H1 (cell line): ENCODE measurements at regions not wholly inside any gene's neighbourhood (a gene's known extent, or its start where the extent isn't known, plus 50 kb on each side); places are given as distances from the start of the nearest gene placed in this dataset.

Experiments
- CTCF ChIA-PET: fragments of 300-600 bp; sonication (Branson Sonifier 250); formaldehyde crosslinking; loops from one replicate; lab custom pipeline; 2021; ENCODE audit not compliant: partially characterized antibody; lab: Charles Lee
- POLR2A ChIA-PET: fragments of 300-600 bp; sonication (Branson Sonifier 250); formaldehyde crosslinking; loops from one replicate; lab custom pipeline; 2021; ENCODE audit warnings: inconsistent platforms; ENCODE audit not compliant: partially characterized antibody; lab: Charles Lee
- DNase-seq, 2 experiments: peaks; one replicate each; pipeline versions ENCODE4 v3.0.0 to v3.0.0-alpha.2; 2010 to 2022; ENCODE audit warnings: low spot score in 2 of 2, low read depth in 1 of 2, mixed read lengths in 1 of 2
- FAIRE-seq: peaks from 2 replicates; lab custom pipeline; 2011; peaks lifted over from hg19 to GRCh38; lab: Jason Lieb, UNC
- H2AFZ ChIP-seq: 2 replicates; pipeline ENCODE4 v1.8.1; 2012; ENCODE audit warnings: low read length, inconsistent platforms
- H2AK5ac ChIP-seq: 2 replicates; pipeline ENCODE4 v1.6.1; 2013; ENCODE audit warnings: low read depth, low read length
- H2BK120ac ChIP-seq: replicated peaks from 2 replicates; pipeline ENCODE3; 2013; ENCODE audit warnings: low read depth, low read length, inconsistent platforms
- H2BK12ac ChIP-seq: 2 replicates; pipeline ENCODE4 v1.6.1; 2013; ENCODE audit warnings: low read depth, low read length
- H2BK15ac ChIP-seq: 2 replicates; pipeline ENCODE4 v1.6.1; 2013; ENCODE audit warnings: low read length
- H2BK20ac ChIP-seq: 2 replicates; pipeline ENCODE4 v1.6.1; 2013; ENCODE audit warnings: low read length
- H2BK5ac ChIP-seq: 2 replicates; pipeline ENCODE4 v1.6.1; 2013; ENCODE audit warnings: low read depth, low read length
- H3K14ac ChIP-seq: 2 replicates; pipeline ENCODE4 v1.6.1; 2013; ENCODE audit warnings: inconsistent platforms; ENCODE audit not compliant: insufficient read length
- H3K18ac ChIP-seq: 2 replicates; pipeline ENCODE4 v1.6.1; 2013; ENCODE audit warnings: low read length; ENCODE audit errors: extremely low read depth
- H3K23ac ChIP-seq: 2 replicates; pipeline ENCODE4 v1.6.1; 2013; ENCODE audit warnings: inconsistent platforms; ENCODE audit not compliant: insufficient read length
- H3K23me2 ChIP-seq: 2 replicates; pipeline ENCODE4 v1.6.1; 2013; ENCODE audit warnings: low read depth, low read length
- H3K27ac ChIP-seq: 2 replicates; pipeline ENCODE4 v1.6.1; 2011; ENCODE audit warnings: low read depth, low read length, inconsistent platforms
- H3K27me3 ChIP-seq, 4 experiments: replicated peaks in 1 of 4; 1 replicate in 1 of 4; 2 replicates in 3 of 4; pipeline versions ENCODE4 v1.6.1 to v1.8.1; 2011 to 2013; ENCODE audit warnings: low read length in 3 of 4, mild to moderate bottlenecking in 3 of 4, inconsistent platforms in 2 of 4, mixed read lengths in 2 of 4, moderate library complexity in 1 of 4; ENCODE audit not compliant: control insufficient read depth in 3 of 4, insufficient read depth in 3 of 4; ENCODE audit errors: extremely low read depth in 1 of 4
- H3K36me3 ChIP-seq, 4 experiments: 2 replicates each; pipeline versions ENCODE4 v1.6.1 to v1.8.1; 2011 to 2013; ENCODE audit warnings: mild to moderate bottlenecking in 4 of 4, low read length in 3 of 4, moderate library complexity in 2 of 4, control low read depth in 1 of 4, inconsistent platforms in 1 of 4; ENCODE audit not compliant: insufficient read depth in 4 of 4, control insufficient read depth in 2 of 4
- H3K4ac ChIP-seq: replicated peaks from 2 replicates; pipeline ENCODE3; 2013; ENCODE audit warnings: low read length, low read depth, mixed read lengths, inconsistent platforms; ENCODE audit not compliant: insufficient read length
- H3K4me1 ChIP-seq, 4 experiments: replicated peaks in 1 of 4; 1 replicate in 1 of 4; 2 replicates in 3 of 4; pipeline versions ENCODE4 v1.6.1 to v1.8.1; 2011 to 2013; ENCODE audit warnings: low read length in 3 of 4, inconsistent platforms in 2 of 4, mixed read lengths in 1 of 4; ENCODE audit not compliant: insufficient read depth in 4 of 4, control insufficient read depth in 3 of 4
- H3K4me2 ChIP-seq, 2 experiments: 2 replicates each; pipeline versions ENCODE4 v1.6.1 to v1.8.1; 2011 to 2013; ENCODE audit warnings: low read depth in 2 of 2, low read length in 2 of 2, control low read depth in 1 of 2, inconsistent platforms in 1 of 2, mild to moderate bottlenecking in 1 of 2; ENCODE audit not compliant: insufficient read depth in 1 of 2
- H3K4me3 ChIP-seq, 4 experiments: fragments of 200-600, 300-600 bp in 1 of 4; sonication (generic), shearing (Covaris generic), sonication (Bioruptor Twin) in 1 of 4; 2 replicates each; pipeline versions ENCODE4 v1.5.1 to v1.8.1; 2011 to 2016; ENCODE audit warnings: low read length in 4 of 4, low read depth in 3 of 4, control low read depth in 2 of 4, inconsistent platforms in 2 of 4, mild to moderate bottlenecking in 2 of 4, mixed read lengths in 1 of 4, moderate library complexity in 1 of 4; ENCODE audit not compliant: insufficient read depth in 2 of 4; ENCODE audit errors: extremely low read depth in 1 of 4
- H3K56ac ChIP-seq: replicated peaks from 2 replicates; pipeline ENCODE3; 2013; ENCODE audit warnings: low read depth, mild to moderate bottlenecking, mixed read lengths, low read length, inconsistent platforms; ENCODE audit not compliant: insufficient read length
- H3K79me1 ChIP-seq: 2 replicates; pipeline ENCODE4 v1.6.1; 2013; ENCODE audit warnings: low read depth, low read length, control low read depth
- H3K79me2 ChIP-seq, 2 experiments: 2 replicates each; pipeline versions ENCODE4 v1.6.1 to v1.8.1; 2012 to 2013; ENCODE audit warnings: low read length in 2 of 2, mild to moderate bottlenecking in 2 of 2, inconsistent platforms in 1 of 2; ENCODE audit not compliant: insufficient read depth in 2 of 2, control insufficient read depth in 1 of 2
- H3K9ac ChIP-seq, 4 experiments: replicated peaks in 1 of 4; 1 replicate in 1 of 4; 2 replicates in 3 of 4; pipeline versions ENCODE4 v1.6.1 to v1.8.1; 2011 to 2013; ENCODE audit warnings: low read depth in 3 of 4, low read length in 3 of 4, control low read depth in 2 of 4, mild to moderate bottlenecking in 2 of 4, moderate library complexity in 2 of 4, inconsistent platforms in 1 of 4; ENCODE audit errors: extremely low read depth in 1 of 4
- H3K9me3 ChIP-seq, 2 experiments: 2 replicates each; pipeline versions ENCODE4 v1.6.1 to v1.8.1; 2012 to 2013; ENCODE audit warnings: mild to moderate bottlenecking in 2 of 2, moderate library complexity in 2 of 2, control low read depth in 1 of 2, inconsistent platforms in 1 of 2, low read depth in 1 of 2, low read length in 1 of 2, mixed read lengths in 1 of 2; ENCODE audit not compliant: insufficient read depth in 2 of 2
- H4K20me1 ChIP-seq, 2 experiments: replicated peaks in 1 of 2; 2 replicates each; pipeline versions ENCODE3 to v1.8.1; 2011 to 2013; ENCODE audit warnings: inconsistent platforms in 2 of 2, low read length in 2 of 2, mild to moderate bottlenecking in 1 of 2; ENCODE audit not compliant: insufficient read depth in 2 of 2, control insufficient read depth in 1 of 2
- H4K5ac ChIP-seq: 2 replicates; pipeline ENCODE4 v1.6.1; 2013; ENCODE audit warnings: low read length, low read depth, mixed read lengths, inconsistent platforms; ENCODE audit not compliant: insufficient read length
- H4K8ac ChIP-seq: 2 replicates; pipeline ENCODE4 v1.8.0; 2013; ENCODE audit warnings: mild to moderate bottlenecking, moderate library complexity, low read length, inconsistent platforms; ENCODE audit not compliant: insufficient read depth; ENCODE audit errors: extremely low read depth
- H4K91ac ChIP-seq: replicated peaks from 2 replicates; pipeline ENCODE3; 2013; ENCODE audit warnings: low read length, mixed read lengths, inconsistent platforms; ENCODE audit not compliant: insufficient read length
- CBX8 ChIP-seq: fragments of 300-800, 300-1000 bp; sonication (generic); IDR thresholded peaks from 2 replicates; pipeline ENCODE4 v1.7.1; 2016; ENCODE audit warnings: low read depth, low read length, borderline replicate concordance
- HDAC2 ChIP-seq, 2 experiments: fragments of 300-600 bp in 1 of 2; sonication (generic) in 1 of 2; IDR thresholded peaks; 2 replicates each; pipeline ENCODE4 v1.6.1; 2011 to 2012; ENCODE audit warnings: low read depth in 2 of 2, low read length in 2 of 2, mild to moderate bottlenecking in 2 of 2, moderate library complexity in 2 of 2, borderline replicate concordance in 1 of 2, inconsistent platforms in 1 of 2
- MAFK ChIP-seq: IDR thresholded peaks from 2 replicates; pipeline ENCODE4 v1.6.1; 2012; ENCODE audit warnings: low read depth, mild to moderate bottlenecking, improper control_type of control experiment, low read length
- POU5F1 ChIP-seq: IDR thresholded peaks from 2 replicates; pipeline ENCODE4 v1.6.1; 2011; ENCODE audit warnings: low read depth, mild to moderate bottlenecking, low read length, moderate library complexity
- TAF7 ChIP-seq: optimal IDR thresholded peaks from 2 replicates; pipeline ENCODE3; 2011; ENCODE audit warnings: low read depth, mild to moderate bottlenecking, inconsistent platforms, low read length, moderate library complexity, borderline replicate concordance
- TCF12 ChIP-seq: IDR thresholded peaks from 2 replicates; pipeline ENCODE4 v1.6.1; 2011; ENCODE audit warnings: low read depth, mild to moderate bottlenecking, low read length
- WGBS, 2 experiments: shearing (Covaris generic) in 1 of 2; methylation state at CpG; one replicate each; pipeline versions ENCODE4 v1.1.6 to v1.1.7; 2013 to 2015; ENCODE audit warnings: low lambda C conversion rate in 2 of 2, mixed read lengths in 2 of 2, inconsistent platforms in 1 of 2, low coverage in 1 of 2, missing lambda C conversion rate in 1 of 2; ENCODE audit not compliant: insufficient replicate concordance in 2 of 2, insufficient coverage in 1 of 2, insufficient read length in 1 of 2; ENCODE audit errors: extremely low coverage in 1 of 2, missing lambda C conversion rate in 1 of 2; 5-methylcytosine and 5-hydroxymethylcytosine counted together
- TF ChIP-seq, protein P1 (sequence below), 3 experiments: IDR thresholded peaks; 1 replicate in 2 of 3; 2 replicates in 1 of 3; pipeline versions ENCODE4 v1.5.1 to v1.6.1; 2011; ENCODE audit warnings: low read length in 3 of 3, mild to moderate bottlenecking in 3 of 3, inconsistent platforms in 2 of 3, low read depth in 1 of 3, moderate library complexity in 1 of 3; ENCODE audit not compliant: insufficient read depth in 1 of 3; ENCODE audit errors: control extremely low read depth in 1 of 3

- no peak for TF ChIP-seq TCF12
- TF ChIP-seq, protein P1, sequence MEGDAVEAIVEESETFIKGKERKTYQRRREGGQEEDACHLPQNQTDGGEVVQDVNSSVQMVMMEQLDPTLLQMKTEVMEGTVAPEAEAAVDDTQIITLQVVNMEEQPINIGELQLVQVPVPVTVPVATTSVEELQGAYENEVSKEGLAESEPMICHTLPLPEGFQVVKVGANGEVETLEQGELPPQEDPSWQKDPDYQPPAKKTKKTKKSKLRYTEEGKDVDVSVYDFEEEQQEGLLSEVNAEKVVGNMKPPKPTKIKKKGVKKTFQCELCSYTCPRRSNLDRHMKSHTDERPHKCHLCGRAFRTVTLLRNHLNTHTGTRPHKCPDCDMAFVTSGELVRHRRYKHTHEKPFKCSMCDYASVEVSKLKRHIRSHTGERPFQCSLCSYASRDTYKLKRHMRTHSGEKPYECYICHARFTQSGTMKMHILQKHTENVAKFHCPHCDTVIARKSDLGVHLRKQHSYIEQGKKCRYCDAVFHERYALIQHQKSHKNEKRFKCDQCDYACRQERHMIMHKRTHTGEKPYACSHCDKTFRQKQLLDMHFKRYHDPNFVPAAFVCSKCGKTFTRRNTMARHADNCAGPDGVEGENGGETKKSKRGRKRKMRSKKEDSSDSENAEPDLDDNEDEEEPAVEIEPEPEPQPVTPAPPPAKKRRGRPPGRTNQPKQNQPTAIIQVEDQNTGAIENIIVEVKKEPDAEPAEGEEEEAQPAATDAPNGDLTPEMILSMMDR (IDR thresholded peaks at IDR 0.05; ENCODE audit: control extremely low read depth in 1 of 3, insufficient read depth in 1 of 3, low read depth in 1 of 3, low read length in 3 of 3), result no peak
- no peak for TF ChIP-seq MAFK
- TF ChIP-seq POU5F1, result no peak
- TF ChIP-seq HDAC2 (IDR thresholded peaks at IDR 0.05; ENCODE audit: borderline replicate concordance in 1 of 2, low read depth in 2 of 2, low read length in 2 of 2), result no peak
- TF ChIP-seq CBX8, result no peak
- TF ChIP-seq TAF7, result no peak
- TF ChIP-seq, all 59 proteins: peak for 0
- Histone ChIP-seq H3K27ac (no peak overlapping the region), H4K20me1 (no peaks in the 10 kb centered on the region), H2BK15ac (no peak overlapping the region), H3K23ac (no peak overlapping the region), H2BK5ac (no peak overlapping the region), H3K9ac (no peak overlapping the region), H3K56ac (no peak overlapping the region), H4K5ac (no peak overlapping the region), H3K4ac (no peak overlapping the region), H3K27me3 (no peaks in the 10 kb centered on the region), H3K14ac (no peak overlapping the region), H3K4me3 (no peak overlapping the region), H2AFZ (no peak overlapping the region), H3K79me2 (no peaks in the 10 kb centered on the region), H3K4me2 (no peak overlapping the region), H3K36me3 (no peaks in the 10 kb centered on the region), H4K8ac (no peak overlapping the region), H4K91ac (no peak overlapping the region), H2AK5ac (no peak overlapping the region), H2BK120ac (no peak overlapping the region), H2BK12ac (no peak overlapping the region), H3K18ac (no peak overlapping the region), H2BK20ac (no peak overlapping the region), H3K9me3 (no peaks in the 10 kb centered on the region), H3K23me2 (no peaks in the 10 kb centered on the region), H3K4me1 (no peaks in the 10 kb centered on the region), H3K79me1 (no peaks in the 10 kb centered on the region)
- 87% methylated on average over 6 of the region's 6 CpGs; no CpG with 5 or more reads in 1 of the 2 experiments for WGBS, 2 experiments
- ChIA-PET POLR2A (no interaction called here), CTCF (no interaction called here)
- FAIRE-seq (no peak), DNase-seq (no peak)
Observed at GRCh38 chr5:4384649-4385048, 755.5 kb upstream of the ADAMTS16 start.
